ENCODE measurements at regions not wholly inside any gene's neighbourhood (a gene's known extent, or its start where the extent isn't known, plus 50 kb on each side); places are given as distances from the start of the nearest gene placed in this dataset.

DNA sequence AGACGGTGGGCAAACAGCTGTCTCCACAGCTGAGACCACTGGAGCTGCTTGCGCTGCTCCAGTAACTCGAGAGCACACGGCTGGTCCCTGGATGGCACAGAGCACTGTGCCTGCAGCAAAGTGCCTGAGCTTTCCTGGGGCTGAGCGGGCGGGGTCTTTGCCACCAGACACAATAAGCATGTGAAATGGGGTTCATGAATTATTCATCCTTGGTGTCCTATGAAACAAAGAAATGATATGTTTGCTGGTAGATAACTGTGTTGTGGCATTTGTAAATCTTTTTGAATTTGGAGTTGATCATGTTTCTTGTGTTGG, 151.7 kb upstream of the MPDZ start:
- no peak for DNase-seq

- no peak for DNase-seq
Observed at GRCh38 chr9:13430368-13431221, 151.1 kb upstream of the MPDZ start.

DNA sequence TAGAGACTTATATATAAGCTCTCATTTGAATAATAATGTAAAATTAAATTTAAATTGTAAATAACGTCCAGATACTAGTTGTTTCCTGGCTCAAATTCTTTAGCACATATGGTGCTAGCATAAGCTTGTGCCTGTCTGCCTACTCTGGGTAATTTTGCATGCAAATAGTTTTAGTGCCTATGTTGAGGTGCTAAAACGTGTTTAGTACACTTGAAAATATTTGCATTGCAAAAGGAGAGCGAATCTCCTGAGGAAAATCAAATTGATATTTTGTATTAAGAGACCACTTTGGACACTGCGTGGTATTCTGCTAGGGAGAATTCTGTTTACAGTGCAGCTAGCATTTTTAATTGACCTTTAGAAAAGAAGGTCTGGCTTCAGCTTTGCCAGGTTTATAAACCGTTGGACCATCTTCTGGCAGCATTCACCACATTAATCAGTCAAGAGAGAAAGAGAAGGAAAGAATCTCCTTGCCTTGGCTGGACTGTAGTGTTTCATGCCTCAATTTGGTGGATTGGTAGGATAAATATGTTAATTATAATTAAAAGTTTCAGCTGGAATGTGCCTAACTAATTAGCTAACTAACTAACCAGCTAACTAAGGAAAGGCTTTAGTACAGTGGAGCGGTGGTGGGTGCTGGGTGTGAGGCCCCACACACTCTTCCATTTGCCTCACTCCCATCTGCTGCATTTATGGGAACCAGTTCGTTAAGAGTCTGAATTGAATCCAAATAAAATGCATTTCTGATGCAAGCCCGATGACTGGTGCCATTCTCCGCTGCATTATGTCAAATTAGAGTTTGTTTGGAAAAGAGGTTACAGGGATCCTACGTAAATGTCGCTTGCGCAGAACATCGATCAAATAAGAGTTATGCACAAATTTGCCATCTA, 150.1 kb upstream of the MPDZ start:
- DNase-seq = no peak

GRCh38 chr9:13428766-13429165, 149.3 kb upstream of the MPDZ start:
- no peak for DNase-seq

DNA sequence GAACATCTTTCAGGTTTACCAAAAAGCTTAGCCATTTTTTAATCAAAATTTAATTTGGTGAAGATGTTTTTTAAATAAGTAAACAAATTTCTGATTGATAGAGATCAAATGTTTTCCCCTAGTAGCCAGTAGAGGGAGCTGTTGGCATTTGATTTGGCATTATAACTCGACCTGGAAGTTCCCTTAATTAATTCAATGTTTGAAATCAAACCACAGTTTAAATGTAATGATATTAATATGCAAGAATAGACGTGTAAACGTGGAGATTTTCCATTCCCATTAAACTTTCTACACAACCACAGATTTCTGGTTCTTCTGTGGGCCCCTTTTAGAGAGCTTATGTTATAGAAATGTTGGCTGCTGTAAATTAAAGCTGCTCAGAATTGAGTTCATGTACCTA, 148.1 kb upstream of the MPDZ start:
- no peak for DNase-seq

- DNase-seq = no peak
Observed at GRCh38 chr9:13426606-13427005, 147.1 kb upstream of the MPDZ start.

DNA sequence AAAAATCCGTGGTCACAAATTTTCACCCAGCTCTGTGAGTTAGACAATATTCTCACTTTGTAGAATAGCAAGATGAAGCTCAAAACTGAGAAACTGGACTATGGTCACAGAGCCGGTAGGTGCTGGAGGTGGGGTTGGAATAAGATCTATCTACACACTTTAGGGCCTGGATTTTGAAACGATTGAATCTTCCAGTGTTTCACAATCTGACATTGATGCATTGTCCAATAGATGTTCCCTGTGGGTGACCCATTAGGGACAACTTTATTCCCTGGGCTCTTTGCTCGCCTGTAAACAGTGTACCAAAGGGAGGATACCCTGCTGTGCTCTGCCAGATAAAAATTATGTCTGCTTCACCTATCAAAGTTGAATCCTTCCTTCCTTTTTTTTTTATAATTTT, 145.4 kb upstream of the MPDZ start:
- no peak for DNase-seq

DNA sequence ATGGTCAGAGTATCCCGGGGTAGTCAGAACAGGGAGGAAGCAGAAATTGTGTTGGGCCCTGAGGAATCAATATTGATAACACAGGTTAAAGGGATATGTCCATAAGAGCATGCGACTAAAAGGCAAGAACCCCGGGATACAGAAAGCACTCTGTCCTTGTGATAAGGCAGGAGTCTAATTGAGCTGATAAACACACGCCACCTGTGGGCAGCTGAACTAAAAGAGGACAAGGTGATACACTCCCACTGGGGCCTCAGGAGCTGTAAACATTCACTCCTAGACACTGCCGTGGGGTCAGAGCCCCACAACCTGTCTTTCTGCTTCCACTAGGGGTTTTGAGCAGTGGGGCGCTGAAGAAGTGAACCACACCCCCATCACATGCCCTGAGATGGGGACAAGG, 144.7 kb upstream of the MPDZ start:
- no peak for DNase-seq

DNA sequence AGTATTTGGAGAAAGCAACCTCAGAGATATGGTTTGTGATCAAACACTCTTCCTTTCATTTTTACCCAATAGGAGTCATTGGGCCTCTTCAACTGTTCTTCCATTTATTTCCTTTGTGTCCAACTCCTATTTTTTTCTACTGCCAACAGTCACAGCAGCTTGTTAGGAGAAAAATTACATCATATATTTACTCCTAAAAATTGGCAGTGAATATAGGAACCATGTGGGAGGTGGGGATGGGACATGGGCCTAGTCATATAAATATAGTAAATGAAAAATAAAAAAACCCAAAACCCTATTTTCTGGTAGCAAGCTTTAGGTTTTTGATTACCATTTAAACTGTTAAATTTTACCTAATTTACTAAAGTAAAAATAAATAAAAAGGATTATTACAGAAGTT, 134.9 kb upstream of the MPDZ start:
- no peak for DNase-seq

GRCh38 chr9:13412331-13412730, 132.8 kb upstream of the MPDZ start:
- DNase-seq = no peak

DNA sequence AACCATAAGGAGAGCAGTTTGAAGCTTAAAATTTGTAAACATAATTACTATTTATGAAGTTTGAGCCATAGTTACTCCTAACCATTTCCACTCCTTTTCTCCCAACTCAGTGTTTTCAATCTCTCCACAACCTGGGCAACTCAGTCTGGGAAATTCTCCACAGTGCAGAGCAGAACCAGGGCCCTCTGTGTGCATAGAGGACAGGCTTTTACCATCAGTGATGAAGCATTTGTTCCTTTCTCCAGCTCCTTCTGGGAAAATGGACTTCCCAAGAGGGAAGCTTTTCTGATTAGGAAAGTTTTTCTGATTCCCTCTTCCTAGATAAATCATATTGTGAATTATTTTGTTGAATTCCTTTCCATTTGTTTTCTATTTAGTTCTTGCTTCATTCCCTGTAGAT, 132.3 kb upstream of the MPDZ start:
- no peak for DNase-seq

GRCh38 chr9:13410566-13411031, 131.1 kb upstream of the MPDZ start:
- DNase-seq = no peak

DNA sequence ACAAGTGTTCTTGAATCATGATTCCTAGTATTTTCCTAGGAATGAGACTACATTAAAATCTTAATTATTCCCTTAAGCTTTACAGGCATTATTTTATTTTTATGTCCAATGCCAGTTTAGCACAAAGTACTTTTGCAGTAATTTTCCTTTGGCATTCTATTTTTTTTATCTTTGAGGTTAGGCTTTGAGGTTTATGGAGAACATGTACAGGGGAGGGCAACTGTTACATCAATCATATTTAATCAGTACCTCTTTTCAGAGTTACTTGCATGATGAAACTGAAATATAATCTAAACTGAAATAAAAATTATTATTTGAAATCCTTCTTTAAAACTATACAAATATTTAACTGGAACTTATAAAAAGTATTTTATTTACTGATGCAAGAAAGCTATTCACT, 118.2 kb upstream of the MPDZ start:
- DNase-seq = no peak

DNA sequence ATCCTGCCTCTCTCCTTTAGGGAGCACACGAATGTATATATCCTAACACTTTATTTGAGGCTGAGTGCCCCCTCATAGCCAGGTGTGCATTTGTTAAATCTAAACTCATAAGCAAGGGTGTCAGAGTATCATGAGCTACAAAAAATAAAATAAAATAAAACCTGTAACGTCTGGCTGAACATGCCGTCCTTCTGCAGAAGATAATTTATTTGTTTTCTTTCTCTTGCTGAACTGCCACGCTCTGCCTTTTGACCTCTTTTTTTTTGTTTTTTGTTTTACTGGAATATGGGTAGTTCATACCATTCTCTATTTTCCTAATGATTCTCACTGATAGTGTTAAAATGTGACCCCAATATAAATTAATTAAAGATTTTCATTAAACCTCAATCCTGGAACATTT, 117.7 kb upstream of the MPDZ start:
- DNase-seq = no peak

DNA sequence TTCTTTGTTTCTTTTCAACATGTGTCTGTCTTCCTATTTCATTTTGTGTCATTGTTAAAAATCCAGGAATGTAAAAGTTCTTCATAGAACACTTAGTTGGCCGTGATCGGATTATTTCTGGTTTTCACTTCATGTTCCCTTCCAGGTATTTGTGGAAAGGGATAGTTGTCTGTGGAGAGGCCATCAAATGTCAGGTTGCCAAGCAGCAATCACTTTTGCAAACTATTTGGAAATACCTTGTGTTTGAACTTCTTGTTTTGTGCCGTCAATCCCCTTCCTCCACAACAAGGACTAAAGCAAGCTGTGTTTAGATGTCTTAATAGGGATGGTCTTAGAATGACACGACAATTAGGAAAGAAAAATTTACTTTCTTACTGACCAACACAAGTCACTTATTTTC, 116.9 kb upstream of the MPDZ start:
- DNase-seq = no peak

- no peak for DNase-seq
Observed at GRCh38 chr9:13395156-13395555, 115.7 kb upstream of the MPDZ start.

GRCh38 chr9:13388157-13388556, 108.7 kb upstream of the MPDZ start:
- DNase-seq = no peak

DNA sequence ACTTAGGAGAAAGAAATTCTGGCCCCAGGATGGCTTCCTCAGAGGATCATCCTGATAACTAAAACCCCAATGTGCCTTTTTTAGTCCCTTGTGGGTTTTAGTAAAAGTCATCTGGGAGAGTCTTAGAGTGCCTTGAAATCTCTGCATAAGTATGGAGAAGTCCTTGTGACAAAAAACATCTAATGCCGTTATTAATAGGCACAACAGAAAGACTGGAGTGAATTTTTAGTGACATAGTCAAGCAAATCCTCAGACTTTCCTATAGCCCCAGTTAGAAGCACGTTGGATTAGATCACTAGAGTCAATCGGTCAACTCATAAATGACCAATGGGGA, 108.2 kb upstream of the MPDZ start:
- no peak for DNase-seq

- DNase-seq = no peak
Observed at GRCh38 chr9:13386935-13387733, 107.6 kb upstream of the MPDZ start.

DNA sequence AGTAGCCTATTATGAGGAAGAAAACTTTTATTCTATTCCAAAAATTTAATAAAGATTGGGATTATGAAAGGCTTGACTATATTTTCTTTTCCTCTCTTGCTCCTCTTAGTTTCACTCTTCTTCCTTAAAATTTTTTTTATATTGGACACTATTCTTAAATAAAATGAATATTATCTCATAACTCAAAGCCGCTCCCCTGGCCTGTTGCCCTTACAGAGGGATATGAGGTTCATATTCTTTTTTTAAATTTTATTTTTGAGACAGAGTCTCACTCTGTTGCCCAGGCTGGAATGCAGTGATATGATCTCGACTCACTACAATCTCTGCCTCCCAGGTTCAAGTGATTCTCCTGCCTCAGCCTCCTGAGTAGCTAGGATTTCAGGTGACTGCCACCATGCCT, 106.8 kb upstream of the MPDZ start:
- DNase-seq = no peak

DNA sequence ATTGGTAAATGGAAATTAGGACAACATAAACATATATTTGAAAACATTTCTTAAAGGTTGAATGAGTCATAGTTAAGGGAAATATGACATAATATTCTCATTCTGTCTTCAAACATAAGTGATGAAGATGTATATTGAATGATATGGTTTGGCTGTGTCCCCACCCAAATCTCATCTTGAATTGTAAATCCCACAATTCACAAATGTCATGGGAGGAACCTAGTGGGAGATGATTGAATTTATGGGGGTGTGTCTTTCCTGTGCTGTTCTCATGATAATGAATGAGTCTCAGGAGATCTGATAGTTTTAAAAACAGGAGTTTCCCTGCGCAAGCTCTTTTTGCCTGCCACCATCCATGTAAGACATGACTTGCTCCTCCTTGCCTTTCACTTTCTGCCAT, 104.4 kb upstream of the MPDZ start:
- no peak for DNase-seq

DNA sequence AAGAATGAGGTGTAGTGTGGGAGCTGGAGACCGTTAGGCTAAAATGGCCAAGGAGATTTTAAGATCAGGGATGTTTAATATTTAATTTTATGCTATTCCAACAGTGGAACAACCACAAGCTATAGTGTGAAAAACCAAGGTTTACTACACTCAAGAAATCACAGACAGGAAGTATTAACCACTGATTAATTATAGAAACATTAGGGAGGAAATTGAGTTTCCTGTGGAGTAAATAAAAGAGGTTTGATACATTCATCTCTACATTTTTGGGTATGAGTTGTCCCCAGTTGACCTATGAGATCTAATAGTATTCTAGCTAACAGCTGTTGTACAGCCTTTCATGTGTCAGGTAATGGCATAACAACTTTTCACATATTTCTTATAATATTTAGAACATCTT, 103.7 kb upstream of the MPDZ start:
- DNase-seq = no peak

DNA sequence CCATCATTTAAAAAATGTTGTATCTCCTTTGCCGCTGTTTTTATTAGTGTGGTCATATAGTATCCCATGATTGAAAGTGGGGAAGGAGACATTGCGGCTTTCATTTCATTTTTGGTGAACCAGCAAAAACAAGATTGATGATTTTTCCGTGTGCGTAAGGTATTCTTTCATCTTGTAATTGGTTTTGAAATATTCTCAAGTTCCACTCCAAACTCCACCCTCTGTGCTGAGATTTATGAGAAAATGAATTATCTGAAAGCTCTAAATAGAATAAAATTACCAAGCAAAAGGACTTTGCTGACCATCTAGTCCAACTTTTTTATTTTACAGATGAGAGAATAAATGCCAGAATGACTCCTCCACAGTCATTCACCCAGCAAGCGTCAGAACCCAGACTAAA, 103.1 kb upstream of the MPDZ start:
- DNase-seq = no peak

GRCh38 chr9:13380903-13381302, 101.4 kb upstream of the MPDZ start:
- no peak for DNase-seq

All from NCI-H2029 (cell line).